AG04450 (cell line): ENCODE measurements at regions not wholly inside any gene's neighbourhood (a gene's known extent, or its start where the extent isn't known, plus 50 kb on each side); places are given as distances from the start of the nearest gene placed in this dataset.

ENCODE experiments used
- CTCF ChIA-PET: fragments of 300-600, 350-600 bp; formaldehyde crosslinking; extraction: SDS; loops from one replicate; lab custom pipeline; 2022; ENCODE audit warnings: antibody characterized with exemption, inconsistent platforms; lab: Charles Lee
- POLR2A ChIA-PET: fragments of 350-600 bp; formaldehyde crosslinking; extraction: SDS; loops from one replicate; lab custom pipeline; 2021; ENCODE audit warnings: antibody characterized with exemption, inconsistent platforms; lab: Yijun Ruan, JAX
- DNase-seq: peaks from one replicate; pipeline ENCODE4 v3.0.0-alpha.2; 2011; ENCODE audit warnings: low read depth, low spot score
- H3K27ac ChIP-seq: one replicate; pipeline ENCODE4 v1.5.1; 2012; ENCODE audit warnings: low read depth, low read length, control low read depth
- H3K27me3 ChIP-seq: one replicate; pipeline ENCODE4 v1.6.0; 2012; ENCODE audit warnings: low read length; ENCODE audit not compliant: control insufficient read depth, insufficient read depth
- H3K4me3 ChIP-seq: 2 replicates; pipeline ENCODE4 v1.5.1; 2011; ENCODE audit warnings: mild to moderate bottlenecking, low read depth, low read length, control low read depth
- H3K9me3 ChIP-seq: 2 replicates; pipeline ENCODE4 v1.5.1; 2012; ENCODE audit warnings: low read length; ENCODE audit not compliant: control insufficient read depth, insufficient read depth
- CTCF ChIP-seq: IDR thresholded peaks from 2 replicates; pipeline ENCODE4 v1.5.1; 2011; ENCODE audit warnings: low read depth, low read length, control low read depth, inconsistent platforms

- CTCF ChIA-PET, result no interaction called here
These were observed 971.6 kb downstream of the SUCLG1 start for GRCh38 chr2:83487451-83487850.

GRCh38 chr2:83481436-83481835 is 977.6 kb downstream of the SUCLG1 start:
- ChIA-PET CTCF (no interaction called here), POLR2A (no interaction called here)
- no peak for TF ChIP-seq CTCF
- Histone ChIP-seq H3K27me3 (no peaks in the 10 kb centered on the region), H3K27ac (no peak overlapping the region), H3K9me3 (no peaks in the 10 kb centered on the region), H3K4me3 (no peak overlapping the region)
- DNase-seq, result no peak

More at GRCh38 chr2:83487451-83487850, 971.6 kb downstream of the SUCLG1 start:
- H3K9me3 ChIP-seq, result no peaks in the 10 kb centered on the region
- no peak for TF ChIP-seq CTCF
- no peak overlapping the region for H3K27ac ChIP-seq
- no peak overlapping the region for H3K4me3 ChIP-seq
- no peak for DNase-seq
- POLR2A ChIA-PET, result no interaction called here
- H3K27me3 ChIP-seq, result no peaks in the 10 kb centered on the region

GRCh38 chr2:83478037-83478436 is 981.0 kb downstream of the SUCLG1 start:
- POLR2A ChIA-PET, result no interaction called here
- no peaks in the 10 kb centered on the region for H3K9me3 ChIP-seq
- no peak overlapping the region for H3K4me3 ChIP-seq
- no peak for DNase-seq
- H3K27me3 ChIP-seq, result no peaks in the 10 kb centered on the region
- no peak for TF ChIP-seq CTCF
- CTCF ChIA-PET, result no interaction called here
- H3K27ac ChIP-seq, result no peak overlapping the region

GRCh38 chr2:83475371-83475770 is 983.7 kb downstream of the SUCLG1 start:
- H3K27ac ChIP-seq, result no peak overlapping the region
- H3K27me3 ChIP-seq, result no peaks in the 10 kb centered on the region
- CTCF ChIA-PET, result no interaction called here
- no peak for TF ChIP-seq CTCF
- POLR2A ChIA-PET, result no interaction called here
- DNase-seq, result no peak
- no peaks in the 10 kb centered on the region for H3K9me3 ChIP-seq
- H3K4me3 ChIP-seq, result no peak overlapping the region

GRCh38 chr2:83471655-83472054 is 987.4 kb downstream of the SUCLG1 start:
- Histone ChIP-seq H3K4me3 (no peak overlapping the region), H3K27me3 (no peaks in the 10 kb centered on the region), H3K27ac (no peak overlapping the region), H3K9me3 (no peaks in the 10 kb centered on the region)
- CTCF ChIA-PET, result no interaction called here
- no peak for DNase-seq
- POLR2A ChIA-PET, result no interaction called here
- no peak for TF ChIP-seq CTCF
